Adipocyte (in vitro differentiated cells): ENCODE measurements at regions not wholly inside any gene's neighbourhood (a gene's known extent, or its start where the extent isn't known, plus 50 kb on each side); places are given as distances from the start of the nearest gene placed in this dataset.

ENCODE experiments used
- DNase-seq: peaks from one replicate; pipeline ENCODE4 v3.0.0-alpha.2; 2015; ENCODE audit warnings: low read depth
- H3K27me3 ChIP-seq: replicated peaks from 2 replicates; pipeline ENCODE4 v1.7.0; 2013; ENCODE audit warnings: mild to moderate bottlenecking, low read length, moderate library complexity; ENCODE audit not compliant: control insufficient read depth, insufficient read depth
- H3K36me3 ChIP-seq: 2 replicates; pipeline ENCODE4 v1.7.0; 2013; ENCODE audit warnings: low read length, mild to moderate bottlenecking, moderate library complexity; ENCODE audit not compliant: control insufficient read depth, insufficient read depth, severe bottlenecking
- H3K4me1 ChIP-seq: 2 replicates; pipeline ENCODE4 v1.7.0; 2013; ENCODE audit warnings: mild to moderate bottlenecking, low read length, moderate library complexity; ENCODE audit not compliant: control insufficient read depth, insufficient read depth
- H3K4me3 ChIP-seq: 2 replicates; pipeline ENCODE4 v1.7.0; 2013; ENCODE audit warnings: mild to moderate bottlenecking, low read length, moderate library complexity
- H3K9ac ChIP-seq: 2 replicates; pipeline ENCODE4 v1.7.0; 2013; ENCODE audit warnings: mild to moderate bottlenecking, low read length, moderate library complexity
- H3K9me3 ChIP-seq: 2 replicates; pipeline ENCODE4 v1.7.0; 2013; ENCODE audit warnings: mild to moderate bottlenecking, low read length, moderate library complexity; ENCODE audit not compliant: control insufficient read depth

DNA sequence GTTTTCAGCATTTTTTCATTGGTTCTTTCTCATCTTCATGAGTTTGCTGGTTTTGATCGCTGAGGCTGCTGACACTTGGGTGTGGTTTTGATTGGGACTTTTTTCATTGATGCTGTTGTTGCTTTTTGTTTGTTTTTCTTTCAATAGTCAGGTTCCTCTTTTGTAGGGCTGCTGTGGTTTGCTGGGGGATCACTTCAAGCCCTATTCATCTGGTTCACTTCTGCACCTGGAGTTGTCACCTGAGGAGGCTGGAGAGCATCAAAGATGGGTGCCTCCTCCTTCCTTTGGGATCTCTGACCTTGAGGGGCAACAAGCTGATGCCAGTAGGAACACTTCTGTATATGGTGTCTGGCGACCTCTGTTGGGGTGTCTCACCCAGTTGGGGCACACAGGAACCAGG, 1279.9 kb upstream of the TMPRSS15 start:
- Histone ChIP-seq H3K9me3 (no peaks in the 10 kb centered on the region), H3K27me3 (no peaks in the 10 kb centered on the region), H3K4me1 (no peaks in the 10 kb centered on the region), H3K9ac (no peak overlapping the region), H3K4me3 (no peak overlapping the region), H3K36me3 (no peaks in the 10 kb centered on the region)
- no peak for DNase-seq

DNA sequence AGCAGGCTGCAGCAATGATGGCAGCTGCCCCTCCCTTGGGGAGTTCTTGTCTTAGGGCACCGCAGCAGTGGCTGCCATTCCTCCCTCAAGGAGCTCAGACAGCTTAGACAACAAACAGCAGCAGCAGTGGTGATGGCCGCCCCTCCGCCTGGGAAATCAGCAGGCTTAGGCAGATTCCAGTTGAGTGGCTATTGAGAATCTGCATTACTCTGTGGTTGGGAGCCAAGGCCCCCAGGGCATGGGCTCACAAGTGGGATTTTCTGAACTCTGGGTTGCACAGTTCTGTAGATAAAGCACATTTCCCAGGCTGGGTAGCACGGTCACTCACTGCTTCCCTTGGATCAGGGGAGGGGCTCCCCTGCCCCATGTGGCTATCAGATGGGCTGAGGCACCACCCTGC, 1280.7 kb upstream of the TMPRSS15 start:
- Histone ChIP-seq H3K4me3 (no peak overlapping the region), H3K4me1 (no peaks in the 10 kb centered on the region), H3K9me3 (no peaks in the 10 kb centered on the region), H3K27me3 (no peaks in the 10 kb centered on the region), H3K9ac (no peak overlapping the region), H3K36me3 (no peaks in the 10 kb centered on the region)
- no peak for DNase-seq

DNA sequence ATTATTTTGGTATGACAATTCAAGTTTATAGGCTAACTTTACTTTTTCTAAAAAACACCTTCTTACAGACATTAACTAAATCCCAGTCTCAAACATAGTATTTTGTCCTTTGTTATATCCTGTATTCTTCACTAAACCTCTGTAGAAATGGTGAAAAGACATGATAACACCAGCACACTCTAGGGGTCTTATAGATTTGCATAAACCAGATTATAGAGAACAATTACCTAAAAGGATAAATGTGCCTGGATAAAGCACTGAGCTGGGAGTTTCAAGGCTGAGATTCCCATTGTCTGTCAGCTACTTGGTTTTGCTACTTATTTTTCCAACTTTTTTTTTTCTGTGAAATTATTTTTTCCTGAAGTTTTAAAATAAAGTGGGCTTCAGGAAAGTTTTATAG, 1288.6 kb upstream of the TMPRSS15 start:
- H3K27me3 ChIP-seq, result no peaks in the 10 kb centered on the region
- no peak overlapping the region for H3K4me3 ChIP-seq
- H3K9me3 ChIP-seq, result no peaks in the 10 kb centered on the region
- H3K4me1 ChIP-seq, result no peaks in the 10 kb centered on the region
- no peak overlapping the region for H3K9ac ChIP-seq
- H3K36me3 ChIP-seq, result no peaks in the 10 kb centered on the region
- DNase-seq, result no peak

DNA sequence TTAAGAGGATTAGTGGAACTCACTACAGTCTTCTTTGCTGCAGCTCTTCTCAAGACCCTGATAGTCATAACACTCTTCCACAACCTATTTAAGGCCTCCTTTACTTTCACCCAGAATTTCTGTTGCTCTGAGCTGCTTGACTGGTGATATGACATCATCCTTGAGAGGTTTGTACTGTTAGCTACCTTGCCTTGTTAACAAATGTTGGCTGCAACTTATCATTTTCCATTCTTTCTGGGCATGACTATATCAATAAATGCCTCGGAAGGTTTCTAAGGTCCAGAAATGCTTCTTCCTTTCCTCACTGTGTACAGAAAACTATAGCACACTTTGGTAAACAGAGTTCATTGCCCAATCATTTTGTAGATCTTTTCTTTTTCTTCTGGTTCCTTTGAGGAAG, 1292.2 kb upstream of the TMPRSS15 start:
- Histone ChIP-seq H3K4me1 (no peaks in the 10 kb centered on the region), H3K36me3 (no peaks in the 10 kb centered on the region), H3K9ac (no peak overlapping the region), H3K9me3 (no peaks in the 10 kb centered on the region), H3K4me3 (no peak overlapping the region), H3K27me3 (no peaks in the 10 kb centered on the region)
- no peak for DNase-seq

DNA sequence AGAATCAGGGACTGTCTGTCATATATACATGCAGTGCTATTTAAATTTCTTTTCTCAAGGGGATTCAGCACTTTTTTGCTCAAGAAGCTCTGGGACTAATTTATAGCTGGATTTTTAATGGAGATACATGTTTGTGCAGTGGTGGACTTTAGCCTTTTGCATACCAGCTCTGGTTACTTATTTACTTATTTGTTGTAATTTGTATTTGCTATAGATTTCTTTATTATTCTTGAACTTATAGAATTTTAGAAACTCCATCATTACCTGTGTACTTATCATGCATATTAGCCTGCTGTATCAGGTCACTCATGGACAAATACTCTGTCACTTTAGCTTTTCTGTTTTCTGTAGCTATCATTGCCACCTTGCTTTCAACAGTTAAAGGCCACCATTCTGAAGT, 1296.9 kb upstream of the TMPRSS15 start:
- Histone ChIP-seq H3K9ac (no peak overlapping the region), H3K27me3 (no peaks in the 10 kb centered on the region)

DNA sequence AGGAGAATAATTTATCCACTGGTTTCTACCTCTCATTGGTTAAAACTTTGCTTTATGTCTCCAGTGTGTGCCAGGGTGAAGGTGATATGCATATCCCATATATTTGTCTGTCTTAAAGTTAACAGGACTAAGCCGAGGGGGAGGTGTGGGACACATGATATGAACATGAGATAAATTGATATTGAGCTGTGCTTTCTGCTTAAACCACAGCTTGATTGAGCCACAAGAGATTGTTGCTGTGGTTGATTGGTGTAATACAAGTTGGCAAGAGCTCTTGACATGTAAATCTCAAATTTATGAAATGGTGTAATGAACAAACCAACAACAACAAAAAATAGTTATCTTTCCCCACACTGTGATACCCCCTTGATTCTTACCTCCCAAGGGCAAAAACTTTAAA, 1295.5 kb upstream of the NCAM2 start:
- Histone ChIP-seq H3K4me1 (no peaks in the 10 kb centered on the region), H3K36me3 (no peaks in the 10 kb centered on the region), H3K9me3 (no peaks in the 10 kb centered on the region), H3K27me3 (no peaks in the 10 kb centered on the region), H3K9ac (no peak overlapping the region), H3K4me3 (no peak overlapping the region)
- DNase-seq, result no peak

More for the DNA sequence above, 1296.9 kb upstream of the TMPRSS15 start:
- no peaks in the 10 kb centered on the region for H3K36me3 ChIP-seq
- no peaks in the 10 kb centered on the region for H3K9me3 ChIP-seq
- H3K4me1 ChIP-seq, result no peaks in the 10 kb centered on the region
- DNase-seq, result no peak
- H3K4me3 ChIP-seq, result no peak overlapping the region

DNA sequence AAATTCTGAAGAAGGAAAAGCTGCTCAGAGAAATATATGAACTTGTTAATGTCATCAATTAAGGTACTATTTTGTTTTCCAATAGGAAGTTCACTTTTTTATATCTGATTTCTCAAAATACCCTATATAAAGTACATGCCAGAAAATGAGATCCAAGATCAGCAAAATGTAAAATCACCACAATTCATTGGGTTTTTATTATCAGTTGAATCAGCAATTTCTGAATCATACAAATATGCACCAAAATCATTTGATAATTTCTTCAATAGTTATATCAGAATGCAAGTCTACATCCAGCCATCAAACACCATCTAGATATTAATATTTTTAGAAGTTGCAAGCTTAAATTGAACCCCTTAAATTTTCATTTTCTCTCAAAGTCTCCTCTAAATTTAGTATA, 1293.4 kb upstream of the NCAM2 start:
- DNase-seq, result no peak
- Histone ChIP-seq H3K36me3 (no peaks in the 10 kb centered on the region), H3K9me3 (no peaks in the 10 kb centered on the region), H3K4me1 (no peaks in the 10 kb centered on the region), H3K9ac (no peak overlapping the region), H3K4me3 (no peak overlapping the region), H3K27me3 (no peaks in the 10 kb centered on the region)

DNA sequence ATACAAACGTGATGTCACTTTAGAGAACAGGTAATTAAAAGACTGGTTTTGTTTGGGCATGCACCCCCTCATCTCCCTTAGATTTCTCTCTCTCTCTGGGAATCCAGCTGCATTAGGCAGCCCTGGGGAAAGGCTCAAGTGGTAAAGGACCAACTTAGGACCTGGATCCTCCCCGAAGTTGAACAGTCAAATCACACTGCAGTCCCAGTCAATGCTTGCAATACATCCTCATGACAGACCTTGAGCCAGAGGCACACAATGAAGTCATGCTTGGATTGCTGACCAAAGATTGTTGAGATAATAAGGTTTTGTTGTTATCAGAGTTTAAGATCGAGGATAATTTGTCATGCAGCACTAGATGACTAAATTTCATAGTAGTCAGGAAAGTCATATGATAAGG, 1285.8 kb upstream of the NCAM2 start:
- no peaks in the 10 kb centered on the region for H3K36me3 ChIP-seq
- H3K4me3 ChIP-seq, result no peak overlapping the region
- H3K4me1 ChIP-seq, result no peaks in the 10 kb centered on the region
- DNase-seq, result no peak
- H3K27me3 ChIP-seq, result no peaks in the 10 kb centered on the region
- H3K9ac ChIP-seq, result no peak overlapping the region
- H3K9me3 ChIP-seq, result no peaks in the 10 kb centered on the region

DNA sequence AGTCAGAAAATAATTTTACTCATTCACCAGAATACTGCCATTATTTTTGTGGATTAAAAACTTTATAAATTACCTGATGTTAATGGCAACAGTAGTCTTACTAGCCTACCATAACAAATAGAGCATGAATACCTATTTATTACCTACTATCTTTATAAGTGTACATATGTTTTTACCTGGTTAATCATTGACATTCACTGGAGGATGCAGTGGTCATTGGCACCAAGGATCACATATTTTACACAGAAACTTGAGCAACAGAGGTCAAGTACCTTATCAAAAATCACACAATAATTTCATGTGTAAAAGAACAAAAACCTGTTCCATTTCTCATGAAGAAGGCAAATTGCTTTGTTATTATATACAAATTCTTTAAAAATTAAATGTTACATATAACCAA, 1284.9 kb upstream of the NCAM2 start:
- Histone ChIP-seq H3K4me1 (no peaks in the 10 kb centered on the region), H3K27me3 (no peaks in the 10 kb centered on the region), H3K36me3 (no peaks in the 10 kb centered on the region), H3K4me3 (no peak overlapping the region), H3K9me3 (no peaks in the 10 kb centered on the region), H3K9ac (no peak overlapping the region)
- DNase-seq, result no peak

DNA sequence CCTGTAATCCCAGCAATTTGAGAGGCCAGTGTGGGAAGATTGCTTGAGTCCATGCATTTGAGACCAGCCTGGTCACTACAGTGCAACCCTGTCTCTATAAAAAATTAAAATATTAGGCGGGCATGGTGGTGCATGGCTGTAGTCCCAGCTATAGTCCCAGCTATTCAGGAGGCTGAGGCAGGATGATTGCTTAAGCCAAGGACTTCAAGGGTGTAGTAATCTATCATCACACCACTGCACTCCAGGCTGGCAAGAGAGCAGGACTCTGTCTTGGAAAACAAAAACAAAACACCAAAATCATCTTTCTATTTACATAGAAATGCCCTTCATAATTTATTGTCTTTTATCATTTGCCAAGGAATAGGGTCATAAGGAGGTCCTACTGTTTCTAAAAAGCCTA, 1274.1 kb upstream of the NCAM2 start:
- DNase-seq, result no peak
- no peaks in the 10 kb centered on the region for H3K4me1 ChIP-seq
- H3K36me3 ChIP-seq, result no peaks in the 10 kb centered on the region
- H3K27me3 ChIP-seq, result no peaks in the 10 kb centered on the region
- H3K4me3 ChIP-seq, result no peak overlapping the region
- no peak overlapping the region for H3K9ac ChIP-seq
- no peaks in the 10 kb centered on the region for H3K9me3 ChIP-seq

DNA sequence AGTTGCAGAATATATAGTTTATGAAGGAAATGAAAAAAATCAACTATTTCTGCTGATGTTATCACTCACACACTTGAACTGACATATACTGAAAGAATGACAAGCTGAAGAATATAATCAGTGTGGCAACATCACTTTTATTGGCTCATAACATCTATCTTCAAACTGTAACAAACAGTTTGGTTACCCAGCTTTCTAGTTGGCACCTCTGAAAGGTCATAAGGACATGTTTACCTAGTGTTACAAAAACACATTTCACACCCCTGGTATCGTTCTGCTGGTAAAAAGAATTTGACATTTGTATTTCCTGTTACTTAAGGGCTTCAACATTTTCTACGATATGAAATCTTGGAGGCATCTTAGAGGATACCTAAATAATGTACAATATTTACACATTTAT, 1267.0 kb upstream of the NCAM2 start:
- Histone ChIP-seq H3K4me1 (no peaks in the 10 kb centered on the region), H3K9ac (no peak overlapping the region), H3K27me3 (no peaks in the 10 kb centered on the region), H3K9me3 (no peaks in the 10 kb centered on the region), H3K4me3 (no peak overlapping the region), H3K36me3 (no peaks in the 10 kb centered on the region)
- no peak for DNase-seq

DNA sequence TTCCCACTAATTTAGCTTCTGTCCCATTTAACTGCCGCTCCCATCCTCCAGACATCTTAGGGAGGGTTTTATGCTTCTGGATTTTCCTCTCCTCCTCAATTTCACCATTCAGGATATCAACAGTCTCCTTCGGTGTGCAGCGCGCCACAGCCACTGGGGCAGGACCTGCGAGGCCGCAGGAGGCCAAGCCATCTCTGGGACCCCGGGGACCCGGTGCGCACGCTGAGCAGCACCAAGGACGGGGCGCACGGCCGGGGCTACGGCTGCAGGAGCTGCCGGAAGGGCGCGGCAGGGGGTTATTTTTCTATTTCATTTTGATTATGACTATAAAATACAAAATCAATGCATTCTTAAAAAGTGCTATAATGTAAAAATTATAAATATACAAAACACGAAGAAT, 1238.4 kb upstream of the NCAM2 start:
- no peak overlapping the region for H3K9ac ChIP-seq
- H3K36me3 ChIP-seq, result no peaks in the 10 kb centered on the region
- no peaks in the 10 kb centered on the region for H3K9me3 ChIP-seq
- no peak overlapping the region for H3K4me3 ChIP-seq
- H3K4me1 ChIP-seq, result no peaks in the 10 kb centered on the region
- H3K27me3 ChIP-seq, result no peaks in the 10 kb centered on the region
- no peak for DNase-seq
